ENCODE measurements at regions not wholly inside any gene's neighbourhood (a gene's known extent, or its start where the extent isn't known, plus 50 kb on each side); places are given as distances from the start of the nearest gene placed in this dataset.

GRCh38 chr2:2870106-2870505 lies 507.5 kb downstream of the EIPR1 start:
- WGBS, 2 experiments (ENCODE audit: extremely low coverage in 1 of 2, insufficient coverage in 1 of 2, insufficient read length in 1 of 2, insufficient replicate concordance in 2 of 2, low coverage in 1 of 2, low lambda C conversion rate in 2 of 2, missing lambda C conversion rate in 1 of 2), result 84% methylated on average over 5 of the region's 5 CpGs; no CpG with 5 or more reads in 1 of the 2 experiments
- no peak overlapping the region for H4K8ac ChIP-seq (ENCODE audit: extremely low read depth, insufficient read depth, low read length)
- H2AFZ ChIP-seq (ENCODE audit: low read length), result no peak overlapping the region
- H4K91ac ChIP-seq (replicated peaks; ENCODE audit: insufficient read length, low read length), result no peak overlapping the region
- H4K5ac ChIP-seq (ENCODE audit: insufficient read length, low read depth, low read length), result no peak overlapping the region
- H2BK15ac ChIP-seq (ENCODE audit: low read length), result no peak overlapping the region
- CTCF ChIA-PET (ENCODE audit: partially characterized antibody), result no interaction called here
- no peak overlapping the region for H3K9ac ChIP-seq (replicated peaks in 1 of 4; ENCODE audit: extremely low read depth in 1 of 4, low read depth in 3 of 4, low read length in 3 of 4)
- H3K4me2 ChIP-seq (ENCODE audit: insufficient read depth in 1 of 2, low read depth in 2 of 2, low read length in 2 of 2), result no peak overlapping the region
- no peak overlapping the region for H2BK120ac ChIP-seq (replicated peaks; ENCODE audit: low read depth, low read length)
- peaks cover 3% of the 10 kb centered on the region; the same call in 1 of the 2 replicates for H3K23me2 ChIP-seq (ENCODE audit: low read depth, low read length)
- H3K56ac ChIP-seq (replicated peaks; ENCODE audit: insufficient read length, low read depth, low read length), result no peak overlapping the region
- TF ChIP-seq ASH2L (IDR thresholded peaks at IDR 0.05; ENCODE audit: low read length) (no peak), TBP (IDR thresholded peaks at IDR 0.05; ENCODE audit: low read depth, low read length) (no peak), NANOG (IDR thresholded peaks at IDR 0.05; ENCODE audit: insufficient read depth, low read depth, low read length, poor library complexity, severe bottlenecking) (no peak), EP300 (IDR thresholded peaks at IDR 0.05; ENCODE audit: borderline replicate concordance in 1 of 2, low read depth in 2 of 2, low read length in 2 of 2) (no peak)
- H3K4ac ChIP-seq (replicated peaks; ENCODE audit: insufficient read length, low read depth, low read length), result no peak overlapping the region
- H3K36me3 ChIP-seq (ENCODE audit: control insufficient read depth in 2 of 4, insufficient read depth in 4 of 4, low read length in 3 of 4), result no peaks in the 10 kb centered on the region
- no peaks in the 10 kb centered on the region for H3K4me1 ChIP-seq (replicated peaks in 1 of 4; ENCODE audit: control insufficient read depth in 3 of 4, insufficient read depth in 4 of 4, low read length in 3 of 4)
- DNase-seq (ENCODE audit: low read depth in 1 of 2, low spot score in 2 of 2) (no peak), FAIRE-seq (no peak)
- no peaks in the 10 kb centered on the region for H3K79me1 ChIP-seq (ENCODE audit: low read depth, low read length)
- POLR2A ChIA-PET (ENCODE audit: partially characterized antibody), result no interaction called here
- H2BK5ac ChIP-seq (ENCODE audit: low read depth, low read length), result no peak overlapping the region
- no peak overlapping the region for H2AK5ac ChIP-seq (ENCODE audit: low read depth, low read length)
- no peak overlapping the region for H3K4me3 ChIP-seq (ENCODE audit: extremely low read depth in 1 of 4, insufficient read depth in 2 of 4, low read depth in 3 of 4, low read length in 4 of 4)
- no peaks in the 10 kb centered on the region for H3K79me2 ChIP-seq (ENCODE audit: control insufficient read depth in 1 of 2, insufficient read depth in 2 of 2, low read length in 2 of 2)
- no peak overlapping the region for H3K27ac ChIP-seq (ENCODE audit: low read depth, low read length)
- H2BK20ac ChIP-seq (ENCODE audit: low read length), result no peak overlapping the region
- H3K18ac ChIP-seq (ENCODE audit: extremely low read depth, low read length), result no peak overlapping the region
- no peaks in the 10 kb centered on the region for H3K9me3 ChIP-seq (ENCODE audit: insufficient read depth in 2 of 2, low read depth in 1 of 2, low read length in 1 of 2)
- peaks cover 0 to 1% of the 10 kb centered on the region in 2 experiments for H4K20me1 ChIP-seq (replicated peaks in 1 of 2; ENCODE audit: control insufficient read depth in 1 of 2, insufficient read depth in 2 of 2, low read length in 2 of 2)
- no peak overlapping the region for H3K14ac ChIP-seq (ENCODE audit: insufficient read length)
- H3K27me3 ChIP-seq (replicated peaks in 1 of 4; ENCODE audit: control insufficient read depth in 3 of 4, extremely low read depth in 1 of 4, insufficient read depth in 3 of 4, low read length in 3 of 4), result no peaks in the 10 kb centered on the region
- H2BK12ac ChIP-seq (ENCODE audit: low read depth, low read length), result no peak overlapping the region
- H3K23ac ChIP-seq (ENCODE audit: insufficient read length), result no peak overlapping the region

Measured in H1 (cell line).